ENCODE measurements at regions not wholly inside any gene's neighbourhood (a gene's known extent, or its start where the extent isn't known, plus 50 kb on each side); places are given as distances from the start of the nearest gene placed in this dataset.
A peak's percentile ranks its signal among the peaks of the same experiment; 100 is the strongest.
"Not testable (repeated sequence)": the region's sequence is repeated elsewhere in the genome, so short reads cannot be mapped to it uniquely, and the experiment has no call there.

- H3K27ac Mint-ChIP-seq, result no peak overlapping the region
- H3K4me3 Mint-ChIP-seq, result no peak overlapping the region
- H3K36me3 Mint-ChIP-seq, result no peaks in the 10 kb centered on the region
- H3K27me3 Mint-ChIP-seq, result peaks cover 9% of the 10 kb centered on the region
- H3K9me3 Mint-ChIP-seq, result peaks cover 4% of the 10 kb centered on the region
- H3K4me1 Mint-ChIP-seq, result no peaks in the 10 kb centered on the region
- ATAC-seq, result no peak
Measured at GRCh38 chr3:182644013-182644412, 149.3 kb upstream of the ATP11B start.

- no peaks in the 10 kb centered on the region for H3K4me1 Mint-ChIP-seq
- H3K9me3 Mint-ChIP-seq, result peaks cover 4% of the 10 kb centered on the region
- ATAC-seq, result peak; percentile 56
- H3K27me3 Mint-ChIP-seq, result peaks cover 8% of the 10 kb centered on the region
- H3K27ac Mint-ChIP-seq, result no peak overlapping the region
- H3K4me3 Mint-ChIP-seq, result no peak overlapping the region
- H3K36me3 Mint-ChIP-seq, result no peaks in the 10 kb centered on the region
Measured at GRCh38 chr3:182644790-182645433, 148.4 kb upstream of the ATP11B start.

GRCh38 chr3:182650568-182651128 lies 142.7 kb upstream of the ATP11B start:
- no peaks in the 10 kb centered on the region for H3K36me3 Mint-ChIP-seq
- no peaks in the 10 kb centered on the region for H3K9me3 Mint-ChIP-seq
- no peak overlapping the region for H3K27ac Mint-ChIP-seq
- H3K4me1 Mint-ChIP-seq, result no peaks in the 10 kb centered on the region
- H3K27me3 Mint-ChIP-seq, result no peaks in the 10 kb centered on the region
- ATAC-seq, result peak; percentile 27
- H3K4me3 Mint-ChIP-seq, result no peak overlapping the region

GRCh38 chr3:182651461-182651860 lies 141.8 kb upstream of the ATP11B start:
- no peaks in the 10 kb centered on the region for H3K36me3 Mint-ChIP-seq
- no peak for ATAC-seq
- no peaks in the 10 kb centered on the region for H3K27me3 Mint-ChIP-seq
- H3K27ac Mint-ChIP-seq, result no peak overlapping the region
- H3K9me3 Mint-ChIP-seq, result no peaks in the 10 kb centered on the region
- no peaks in the 10 kb centered on the region for H3K4me1 Mint-ChIP-seq
- H3K4me3 Mint-ChIP-seq, result no peak overlapping the region

- not testable (repeated sequence) for H3K4me3 Mint-ChIP-seq, H3K36me3 Mint-ChIP-seq
Measured at GRCh38 chr3:182653065-182653464, 140.2 kb upstream of the ATP11B start.

GRCh38 chr3:182668541-182668940 lies 124.8 kb upstream of the ATP11B start:
- Mint-ChIP-seq H3K4me3 (no peak overlapping the region), H3K27ac (no peak overlapping the region)
- no peak for ATAC-seq

More at GRCh38 chr3:182653065-182653464, 140.2 kb upstream of the ATP11B start:
- ATAC-seq, H3K27ac Mint-ChIP-seq, H3K9me3 Mint-ChIP-seq, H3K4me1 Mint-ChIP-seq, H3K27me3 Mint-ChIP-seq: not testable (repeated sequence)

GRCh38 chr3:182668974-182669373 lies 124.3 kb upstream of the ATP11B start:
- no peaks in the 10 kb centered on the region for H3K9me3 Mint-ChIP-seq
- H3K4me3 Mint-ChIP-seq, result no peak overlapping the region
- no peaks in the 10 kb centered on the region for H3K4me1 Mint-ChIP-seq
- no peak overlapping the region for H3K27ac Mint-ChIP-seq
- no peak for ATAC-seq
- no peaks in the 10 kb centered on the region for H3K36me3 Mint-ChIP-seq
- peaks cover 48% of the 10 kb centered on the region for H3K27me3 Mint-ChIP-seq

More at GRCh38 chr3:182668541-182668940, 124.8 kb upstream of the ATP11B start:
- no peaks in the 10 kb centered on the region for H3K4me1 Mint-ChIP-seq
- H3K36me3 Mint-ChIP-seq, result no peaks in the 10 kb centered on the region
- H3K9me3 Mint-ChIP-seq, result no peaks in the 10 kb centered on the region
- peaks cover 48% of the 10 kb centered on the region for H3K27me3 Mint-ChIP-seq

GRCh38 chr3:182671541-182671940 lies 121.8 kb upstream of the ATP11B start:
- Mint-ChIP-seq H3K4me3 (no peak overlapping the region), H3K27me3 (peaks cover 47% of the 10 kb centered on the region), H3K4me1 (no peaks in the 10 kb centered on the region), H3K9me3 (no peaks in the 10 kb centered on the region), H3K36me3 (no peaks in the 10 kb centered on the region), H3K27ac (no peak overlapping the region)
- no peak for ATAC-seq

- Mint-ChIP-seq H3K9me3 (no peaks in the 10 kb centered on the region), H3K36me3 (no peaks in the 10 kb centered on the region), H3K4me3 (no peak overlapping the region), H3K4me1 (no peaks in the 10 kb centered on the region), H3K27ac (no peak overlapping the region), H3K27me3 (peaks cover 43% of the 10 kb centered on the region)
- ATAC-seq, result no peak
Measured at GRCh38 chr3:182671942-182672341, 121.4 kb upstream of the ATP11B start.

GRCh38 chr3:182673336-182673735 lies 120.0 kb upstream of the ATP11B start:
- H3K4me3 Mint-ChIP-seq, result no peak overlapping the region
- H3K27me3 Mint-ChIP-seq, result peaks cover 29% of the 10 kb centered on the region
- no peaks in the 10 kb centered on the region for H3K9me3 Mint-ChIP-seq

GRCh38 chr3:182682263-182683241 lies 110.8 kb upstream of the ATP11B start:
- H3K4me1 Mint-ChIP-seq, result peaks cover 11% of the 10 kb centered on the region
- no peaks in the 10 kb centered on the region for H3K9me3 Mint-ChIP-seq

More at GRCh38 chr3:182673336-182673735, 120.0 kb upstream of the ATP11B start:
- Mint-ChIP-seq H3K36me3 (no peaks in the 10 kb centered on the region), H3K27ac (no peak overlapping the region), H3K4me1 (no peaks in the 10 kb centered on the region)
- ATAC-seq, result no peak

GRCh38 chr3:182683453-182683852 lies 109.9 kb upstream of the ATP11B start:
- H3K27ac Mint-ChIP-seq, result peak overlapping the region; percentile 32
- ATAC-seq, result peak; percentile 78

More at GRCh38 chr3:182682263-182683241, 110.8 kb upstream of the ATP11B start:
- Mint-ChIP-seq H3K36me3 (no peaks in the 10 kb centered on the region), H3K4me3 (peak overlapping the region; percentile 78), H3K27ac (peak overlapping the region; percentile 32), H3K27me3 (peaks cover 21% of the 10 kb centered on the region)
- peak; percentile 87 for ATAC-seq

GRCh38 chr3:182683858-182684257 lies 109.4 kb upstream of the ATP11B start:
- Mint-ChIP-seq H3K36me3 (no peaks in the 10 kb centered on the region), H3K27ac (no peak overlapping the region), H3K9me3 (no peaks in the 10 kb centered on the region), H3K27me3 (peaks cover 34% of the 10 kb centered on the region), H3K4me3 (no peak overlapping the region), H3K4me1 (peaks cover 11% of the 10 kb centered on the region)
- ATAC-seq, result no peak

More at GRCh38 chr3:182683453-182683852, 109.9 kb upstream of the ATP11B start:
- H3K4me3 Mint-ChIP-seq, result peak overlapping the region; percentile 78
- no peaks in the 10 kb centered on the region for H3K36me3 Mint-ChIP-seq
- H3K4me1 Mint-ChIP-seq, result peaks cover 11% of the 10 kb centered on the region
- peaks cover 30% of the 10 kb centered on the region for H3K27me3 Mint-ChIP-seq
- H3K9me3 Mint-ChIP-seq, result no peaks in the 10 kb centered on the region

GRCh38 chr3:182686033-182686886 lies 107.0 kb upstream of the ATP11B start:
- no peak overlapping the region for H3K4me3 Mint-ChIP-seq
- no peak for ATAC-seq
- H3K36me3 Mint-ChIP-seq, result no peaks in the 10 kb centered on the region
- peaks cover 38% of the 10 kb centered on the region for H3K27me3 Mint-ChIP-seq
- H3K9me3 Mint-ChIP-seq, result no peaks in the 10 kb centered on the region
- H3K27ac Mint-ChIP-seq, result no peak overlapping the region
- peaks cover 11% of the 10 kb centered on the region for H3K4me1 Mint-ChIP-seq

Data from stimulated activated memory B cell treated with anti-CD40 and anti-IgM and Interleukin-4, amounts not matched to agents 10 μg/mL and 1 μg/mL and 100 μg/mL, for 72 hours (primary cell).